SW480 (cell line): ENCODE measurements at regions not wholly inside any gene's neighbourhood (a gene's known extent, or its start where the extent isn't known, plus 50 kb on each side); places are given as distances from the start of the nearest gene placed in this dataset.
"Not testable (repeated sequence)": the region's sequence is repeated elsewhere in the genome, so short reads cannot be mapped to it uniquely, and the experiment has no call there.

ENCODE experiments used
- DNase-seq: peaks from one replicate; pipeline ENCODE4 v3.0.0-alpha.2; 2016; ENCODE audit warnings: low spot score

DNA sequence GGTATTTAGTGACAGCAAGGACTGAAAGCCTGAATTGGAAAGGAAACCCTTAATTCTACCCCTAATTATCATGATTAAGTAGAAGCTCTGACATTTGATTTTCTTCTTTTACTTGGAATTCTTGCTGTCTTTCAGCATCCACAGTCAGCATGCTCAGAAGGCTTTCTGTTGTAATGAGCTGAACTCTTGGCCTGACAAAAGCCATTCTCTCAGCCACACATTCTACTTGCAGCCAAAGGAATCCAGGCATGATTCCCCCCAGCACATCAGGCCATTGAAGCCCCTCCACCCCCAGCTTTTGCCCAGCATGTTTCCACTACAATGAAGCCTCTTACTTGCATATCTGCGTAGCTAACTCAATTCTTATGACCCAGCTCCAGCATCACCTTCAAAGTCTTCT is 94.3 kb upstream of the FRMD4A start:
- DNase-seq = no peak

DNA sequence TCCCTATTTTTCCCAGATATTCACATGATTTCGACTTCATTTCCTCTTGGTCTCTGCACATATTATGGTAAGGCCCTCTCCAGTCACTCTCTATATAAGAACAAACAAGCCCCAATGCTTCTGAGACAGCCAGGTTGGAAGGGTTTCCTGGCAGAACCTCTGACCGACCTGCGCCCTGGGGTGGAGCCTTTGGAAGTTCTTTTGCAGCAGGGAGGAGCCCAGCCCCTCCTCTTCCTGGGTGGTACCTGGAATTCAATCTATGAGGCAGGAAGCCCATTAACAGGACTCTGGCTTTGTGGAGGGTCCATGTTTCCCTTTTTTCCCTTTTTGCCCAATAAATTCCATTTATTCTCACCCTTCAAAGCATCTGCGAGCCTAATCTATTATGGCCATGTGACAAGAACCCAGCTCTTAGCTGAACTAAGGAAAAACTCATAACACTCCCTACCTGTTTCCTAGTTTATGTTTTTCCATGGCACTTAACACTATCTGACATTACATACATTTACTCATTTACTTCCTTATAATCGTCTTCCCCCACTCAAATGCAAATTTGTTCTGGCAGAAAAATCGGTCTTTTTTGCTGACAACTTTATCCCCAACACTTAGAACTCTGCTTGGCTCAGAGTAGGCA is 92.5 kb upstream of the FRMD4A start:
- DNase-seq = no peak

DNA sequence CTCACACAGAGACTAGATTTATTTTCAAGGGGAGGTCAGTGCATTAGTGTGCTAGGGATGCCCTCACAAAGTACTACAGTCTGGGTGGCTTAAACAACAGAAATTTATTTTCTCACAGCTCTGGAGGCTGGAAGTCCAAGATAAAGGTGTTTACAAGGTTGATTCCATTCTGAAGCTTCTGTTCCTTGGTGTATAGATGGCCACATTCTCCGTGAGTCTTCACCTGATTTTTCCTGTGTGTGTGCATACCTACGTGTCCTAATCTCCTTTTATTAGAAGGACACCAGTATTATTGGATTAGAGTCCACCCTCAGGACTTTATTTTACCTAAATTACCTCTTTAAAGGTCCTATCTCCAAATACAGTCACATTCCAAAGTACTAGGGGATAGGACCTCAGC is 91.7 kb upstream of the FRMD4A start:
- DNase-seq = no peak

DNA sequence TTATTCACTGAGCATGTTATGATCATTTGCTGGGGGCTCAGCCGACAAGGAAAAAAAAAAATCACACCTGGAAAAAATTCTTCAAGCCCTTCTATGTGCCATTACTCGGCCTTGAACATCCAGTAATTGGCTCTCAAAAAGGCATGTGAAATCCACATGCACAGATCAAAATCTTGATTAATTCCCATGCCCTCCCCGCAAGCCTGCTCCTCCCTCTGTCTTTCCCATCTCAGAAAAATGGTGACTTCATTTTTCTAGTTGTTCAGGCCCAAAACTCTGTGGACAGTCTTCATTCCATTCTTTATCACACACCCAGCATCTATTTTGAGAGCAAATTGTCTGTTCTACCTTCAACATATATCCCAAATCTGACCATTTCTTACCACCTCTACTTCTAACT is 91.2 kb upstream of the FRMD4A start:
- DNase-seq = no peak

DNA sequence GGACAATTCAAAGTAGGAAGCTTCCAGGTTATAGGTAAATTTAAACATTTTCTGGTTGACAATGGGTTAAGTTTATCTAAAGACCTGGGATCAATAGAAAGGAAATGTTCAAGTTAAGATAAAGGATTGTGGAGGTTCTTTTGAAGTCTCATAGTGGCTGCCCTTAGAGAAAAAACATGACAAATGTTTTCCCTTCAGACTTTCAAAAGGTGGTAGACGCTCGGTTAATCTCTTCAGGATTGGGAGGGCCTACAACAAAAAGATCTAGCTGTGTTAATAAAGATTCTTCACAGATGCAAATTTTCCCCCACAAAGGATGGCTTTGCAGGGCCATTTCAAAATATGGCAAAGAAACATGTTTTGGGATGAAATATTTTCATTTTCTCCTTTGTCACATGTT is 86.6 kb upstream of the FRMD4A start:
- not testable (repeated sequence) for DNase-seq

DNA sequence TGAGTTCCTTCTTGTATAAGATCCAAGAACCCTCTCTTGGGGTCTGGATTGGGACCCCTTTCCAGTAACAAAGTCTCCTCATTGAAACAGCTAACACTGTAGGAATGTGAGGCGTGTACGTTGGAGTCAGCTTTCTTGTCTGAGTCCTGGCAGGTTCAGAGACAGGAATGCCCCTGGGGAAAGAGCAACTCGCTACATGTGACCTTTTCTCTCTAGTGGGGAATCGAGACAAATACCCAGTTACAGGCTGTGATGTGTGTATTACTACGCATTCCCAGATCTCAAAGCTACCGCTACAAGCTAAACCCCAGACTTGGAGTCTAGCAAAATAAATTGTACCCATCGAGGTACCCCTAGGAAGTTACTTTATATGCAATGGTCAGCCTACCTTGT is 85.6 kb upstream of the FRMD4A start:
- DNase-seq = no peak

DNA sequence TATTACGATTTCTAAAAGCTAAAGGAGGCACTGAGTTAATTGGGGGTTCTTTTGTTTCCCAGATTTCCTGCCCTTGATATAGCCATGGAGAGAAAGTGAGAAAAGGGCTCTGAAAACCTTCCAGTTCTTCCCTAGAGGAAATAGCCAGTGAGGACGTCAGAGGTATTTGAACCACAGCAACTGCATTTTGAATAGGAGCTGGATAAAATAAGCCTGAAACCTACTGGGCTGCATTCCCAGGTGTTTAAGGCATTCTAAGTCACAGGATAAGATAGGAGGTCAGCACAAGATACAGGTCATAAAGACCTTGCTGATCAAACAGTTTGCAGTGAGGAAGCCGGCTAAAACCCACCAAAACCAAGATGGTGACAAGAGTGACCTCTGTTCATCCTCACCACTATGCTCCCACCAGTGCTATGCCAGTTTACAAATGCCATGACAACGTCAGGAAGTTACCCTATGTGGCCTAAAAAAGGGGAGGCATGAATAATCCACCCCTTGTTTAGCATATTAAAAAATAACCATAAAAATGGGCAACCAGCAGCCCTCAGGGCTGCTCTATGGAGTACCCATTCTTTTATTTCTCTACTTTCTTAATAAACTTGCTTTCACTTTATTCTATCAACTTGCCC is 85.1 kb upstream of the FRMD4A start:
- no peak for DNase-seq

DNA sequence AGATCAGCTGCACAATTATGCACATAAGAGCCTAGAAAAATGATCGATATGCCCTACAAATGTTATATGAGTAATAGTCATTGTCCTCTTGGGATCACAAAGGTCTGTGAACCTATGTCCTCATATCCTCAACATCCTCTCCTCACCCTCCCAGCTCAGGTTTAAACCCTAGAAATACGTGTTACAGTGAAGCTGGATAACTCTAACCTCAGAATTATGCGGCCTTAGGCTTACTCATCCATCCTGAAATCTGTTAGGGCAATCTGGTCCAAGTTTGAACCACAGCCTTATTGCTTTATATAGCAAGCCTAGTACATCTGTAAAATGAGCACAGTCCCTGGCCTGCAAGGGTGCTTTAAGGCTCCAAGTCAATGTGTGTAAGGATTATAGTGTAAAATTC is 84.2 kb upstream of the FRMD4A start:
- no peak for DNase-seq

DNA sequence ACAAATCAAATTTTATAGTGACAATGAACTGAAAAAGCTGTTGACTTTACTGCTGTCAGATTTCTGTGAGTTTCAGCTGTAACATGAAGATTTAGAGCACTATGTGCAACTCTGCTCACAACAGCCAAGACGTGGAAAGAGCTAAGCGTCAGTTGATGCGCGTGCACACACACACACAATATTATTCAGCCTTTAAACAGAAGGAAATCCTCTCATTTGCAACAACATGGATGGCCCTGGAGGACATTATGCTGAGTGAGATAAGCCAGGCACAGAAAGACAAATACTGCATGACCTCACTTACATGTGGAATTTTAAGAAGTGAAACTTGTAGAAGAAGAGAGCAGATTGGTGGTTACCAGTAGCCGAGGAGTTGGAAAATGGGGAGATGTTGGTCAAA is 82.8 kb upstream of the FRMD4A start:
- no peak for DNase-seq

DNA sequence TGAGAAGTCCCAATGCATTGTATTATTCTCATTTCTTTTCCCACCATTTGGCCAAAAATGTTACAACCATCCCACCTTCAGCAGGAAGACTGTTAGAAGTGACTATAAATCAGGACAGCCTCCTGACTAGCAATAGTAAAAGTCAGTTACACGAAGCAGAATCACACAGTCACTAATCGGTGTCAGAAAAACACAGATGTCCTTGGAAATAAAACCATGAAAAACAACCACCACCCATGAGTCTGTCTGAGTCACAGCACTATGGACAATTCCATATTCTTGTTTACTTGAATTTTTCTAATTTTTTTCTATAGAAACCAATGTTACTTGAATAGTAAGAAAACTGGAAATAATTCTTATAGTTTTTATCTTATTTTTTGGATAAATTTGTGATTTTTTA is 81.9 kb upstream of the FRMD4A start:
- DNase-seq = no peak

DNA sequence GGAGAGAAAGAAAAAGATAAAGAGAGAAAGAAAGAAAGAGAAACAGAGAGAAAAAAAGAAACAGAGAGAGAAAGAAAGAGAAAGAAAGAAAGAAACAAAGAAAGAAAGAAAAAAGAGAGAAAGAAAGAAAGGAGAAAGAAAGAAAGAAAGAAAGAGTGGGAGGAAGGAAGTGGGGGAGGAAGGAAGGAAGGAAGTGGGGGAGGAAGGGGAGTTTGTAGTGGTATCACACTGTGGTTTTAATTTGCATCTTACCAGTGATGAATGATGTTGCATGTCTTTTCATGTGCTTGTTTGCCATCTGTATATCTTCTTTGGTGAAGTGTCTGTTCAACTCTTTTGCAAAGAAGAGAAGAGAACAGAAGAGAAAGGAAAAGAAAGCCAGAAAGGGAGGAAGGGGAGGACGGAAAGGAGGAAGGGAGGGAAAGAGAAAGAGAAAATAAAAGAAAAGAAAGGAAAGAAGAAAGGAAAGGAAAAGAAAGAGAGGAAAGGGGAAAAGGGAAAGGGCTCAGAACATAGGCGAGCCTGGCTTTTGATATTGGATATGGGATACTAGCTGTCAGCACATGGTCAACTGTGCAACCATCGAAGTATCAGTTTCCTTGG is 79.2 kb upstream of the FRMD4A start:
- no peak for DNase-seq

DNA sequence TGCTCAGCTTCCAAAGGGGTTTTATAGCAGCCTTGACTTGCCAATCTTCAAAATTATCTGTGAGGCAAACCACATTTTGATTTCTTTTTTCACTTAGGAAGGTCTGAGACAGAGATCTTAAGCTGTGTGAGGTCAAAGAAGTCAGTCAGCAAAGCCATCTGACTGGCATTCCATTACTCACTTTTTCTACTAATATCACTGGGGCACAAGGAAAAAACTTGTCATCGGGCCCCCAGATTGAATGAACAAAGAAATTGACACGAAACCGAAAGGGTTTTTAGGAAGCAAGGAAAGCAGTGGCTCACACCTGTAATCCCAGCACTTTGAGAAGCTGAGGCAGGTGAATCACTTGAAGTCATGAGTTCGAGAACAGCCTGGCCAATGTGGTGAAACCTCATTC is 78.5 kb upstream of the FRMD4A start:
- no peak for DNase-seq

DNA sequence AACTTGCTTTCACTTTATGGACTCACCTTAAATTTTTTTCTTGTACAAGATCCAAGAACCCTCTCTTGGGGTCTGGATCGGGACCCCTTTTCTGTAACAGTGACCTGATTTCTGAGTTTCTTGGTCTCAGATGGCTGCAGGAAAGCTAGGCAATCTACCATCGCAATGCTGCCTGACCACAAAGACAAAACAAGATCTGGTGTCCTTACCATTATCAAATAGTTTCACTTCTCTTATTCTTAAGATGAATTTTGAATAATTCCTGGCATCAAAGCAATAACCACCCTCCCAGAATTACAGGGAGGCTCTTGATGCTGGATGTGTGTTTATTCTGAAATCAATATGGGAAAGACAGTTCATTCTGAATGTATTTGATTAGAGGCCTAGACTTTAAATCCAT is 77.4 kb upstream of the FRMD4A start:
- DNase-seq = no peak

DNA sequence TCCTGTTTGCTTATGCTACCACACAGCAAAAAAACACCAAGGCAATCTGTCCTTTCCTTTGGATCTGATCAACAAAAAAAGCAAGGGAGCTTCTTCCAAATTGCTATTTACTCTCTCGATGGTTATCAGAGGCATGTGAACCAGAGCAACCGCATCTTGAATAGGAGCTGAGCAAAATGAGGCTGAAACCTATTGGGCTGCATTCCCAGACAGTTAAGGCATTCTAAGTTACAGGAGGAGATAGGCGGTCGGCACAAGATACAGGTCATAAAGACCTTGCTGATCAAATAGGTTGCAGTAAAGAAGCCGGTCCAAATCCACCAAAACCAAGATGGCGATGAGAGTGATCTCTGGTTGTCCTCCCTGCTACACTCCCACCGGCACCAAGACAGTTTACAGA is 76.8 kb upstream of the FRMD4A start:
- no peak for DNase-seq

DNA sequence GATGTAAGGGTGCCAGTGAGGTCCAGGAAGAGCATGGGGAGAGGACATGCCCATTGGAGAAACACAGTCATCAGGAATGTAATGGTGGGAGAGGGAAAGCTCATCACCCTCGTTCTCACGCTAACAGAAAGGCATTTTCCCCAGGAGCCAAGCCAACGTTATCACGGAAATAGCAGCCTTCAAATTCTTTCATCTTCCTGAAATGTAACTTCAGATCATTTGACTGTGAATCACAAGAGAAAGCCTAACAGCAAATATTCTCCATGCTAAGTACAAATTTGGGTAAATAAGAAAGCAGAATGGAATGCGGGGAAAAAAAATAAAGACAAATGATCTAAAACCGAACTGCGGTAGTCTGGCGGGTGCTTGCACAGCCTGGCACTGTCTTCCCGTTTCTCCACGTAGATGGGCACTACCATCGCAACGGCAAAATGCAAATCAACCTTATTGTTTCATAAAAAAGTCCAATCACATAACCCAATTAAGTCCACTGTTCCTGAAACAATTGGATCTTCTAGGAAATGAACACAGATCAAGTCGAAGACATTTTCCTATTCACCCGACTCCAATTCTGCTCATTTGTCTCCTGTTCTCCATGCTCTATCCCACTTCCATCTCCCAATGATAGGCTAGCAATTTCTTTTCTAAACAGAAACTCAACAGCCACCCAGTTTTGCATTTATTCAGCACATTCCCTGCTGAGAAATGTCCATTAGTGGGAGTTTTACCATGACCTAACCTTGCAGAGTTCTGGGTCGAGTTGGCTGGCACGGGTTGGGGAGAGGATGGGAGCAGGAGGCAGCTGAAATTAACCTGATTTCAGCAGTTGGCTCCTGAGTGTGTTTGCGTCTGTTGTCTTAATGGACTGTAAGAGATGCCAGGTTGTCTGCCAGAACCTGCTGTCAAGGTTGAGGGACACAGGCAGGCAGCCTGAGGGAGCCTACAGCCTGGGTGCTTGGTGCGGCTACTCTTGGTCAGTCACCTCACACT is 74.6 kb upstream of the FRMD4A start:
- no peak for DNase-seq

DNA sequence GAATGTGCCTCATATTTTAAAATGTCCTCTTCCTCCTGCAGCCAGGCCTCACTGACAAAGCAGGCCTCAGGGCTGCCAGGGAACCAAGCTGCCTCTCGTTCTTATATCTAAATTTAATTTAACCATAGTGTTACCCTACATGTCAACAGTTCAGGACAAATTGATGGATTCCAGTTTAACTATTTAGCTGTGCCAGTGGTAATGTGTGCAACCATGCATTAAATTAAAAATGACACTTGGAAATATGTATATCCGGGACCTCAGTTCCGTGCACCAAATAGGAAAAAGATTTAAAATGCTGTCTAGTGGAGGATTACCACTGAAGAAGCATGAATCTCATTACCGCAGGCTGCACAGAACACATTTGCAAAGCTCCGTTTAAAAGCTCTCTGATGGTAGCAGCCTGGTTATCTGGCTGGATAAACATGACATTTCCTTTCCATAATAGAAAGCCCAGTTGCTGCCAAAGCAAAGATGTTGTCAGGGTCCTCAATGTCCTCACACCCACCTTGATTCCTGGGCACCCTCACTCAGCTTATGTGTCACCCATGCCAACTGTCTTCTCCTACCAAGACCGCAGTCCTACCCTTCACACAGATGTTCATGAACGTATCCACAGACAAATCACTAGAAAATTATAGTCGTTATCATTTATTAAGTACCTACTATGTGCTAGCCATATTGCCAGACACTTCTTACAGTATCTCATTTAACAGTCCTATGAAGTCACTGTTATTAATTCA is 73.3 kb upstream of the FRMD4A start:
- DNase-seq = no peak

DNA sequence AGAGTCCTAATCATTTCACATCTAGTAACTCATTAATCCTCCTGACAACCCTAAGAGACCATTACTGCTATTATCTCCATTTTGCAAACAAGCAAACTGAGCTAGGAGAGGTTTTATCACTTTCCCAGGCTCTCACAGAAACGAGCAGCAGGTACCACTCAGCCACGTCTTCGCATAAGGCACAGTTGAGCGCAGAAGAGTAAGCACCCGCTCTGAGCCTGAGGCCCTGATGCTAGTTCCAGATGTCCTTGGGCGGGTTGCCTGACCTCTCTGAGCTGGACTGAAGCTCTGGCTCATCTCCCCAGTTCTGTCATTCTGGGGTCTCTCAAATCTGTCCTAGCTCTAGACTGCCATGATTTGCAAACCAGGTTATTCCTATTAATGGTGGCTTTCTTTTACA is 72.6 kb upstream of the FRMD4A start:
- no peak for DNase-seq

DNA sequence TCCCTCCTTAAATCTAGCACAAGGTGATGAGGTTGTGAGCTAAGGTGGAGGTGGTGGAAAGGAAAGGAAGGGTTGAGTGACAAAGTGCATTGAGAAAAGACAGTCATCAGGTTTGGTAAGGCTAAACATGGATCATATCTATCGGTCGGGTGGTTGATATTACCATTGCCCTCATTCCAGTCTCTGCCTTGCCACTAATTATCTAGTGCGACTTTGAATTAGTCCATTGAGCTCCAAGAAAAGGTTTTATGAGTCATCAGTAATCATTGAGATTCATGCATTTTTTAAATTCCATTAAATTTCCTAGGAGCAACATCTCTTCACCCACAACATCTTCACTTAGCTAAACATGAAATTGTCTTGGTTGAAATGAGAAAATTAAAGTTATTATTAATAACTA is 68.9 kb upstream of the FRMD4A start:
- DNase-seq = no peak

DNA sequence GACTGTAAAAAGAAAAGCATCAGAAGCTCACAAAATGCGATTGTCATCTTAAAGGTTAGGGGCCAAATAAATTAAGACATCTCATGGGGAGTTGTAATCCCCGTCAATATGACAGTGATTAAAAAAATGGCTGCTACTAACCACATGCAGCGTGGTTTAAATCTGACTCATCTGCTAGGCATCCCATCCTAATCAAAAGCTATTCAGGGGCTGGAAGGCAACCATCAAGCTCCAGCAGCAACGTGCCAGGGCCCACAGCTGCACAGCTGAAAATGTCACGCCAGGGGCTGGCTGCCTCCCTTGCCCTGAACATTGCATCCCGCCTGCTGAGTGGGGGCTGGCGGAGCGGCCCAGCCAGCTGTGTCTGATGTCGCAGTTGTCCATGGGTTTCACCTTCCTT is 66.3 kb upstream of the FRMD4A start:
- peak; percentile 91 for DNase-seq

DNA sequence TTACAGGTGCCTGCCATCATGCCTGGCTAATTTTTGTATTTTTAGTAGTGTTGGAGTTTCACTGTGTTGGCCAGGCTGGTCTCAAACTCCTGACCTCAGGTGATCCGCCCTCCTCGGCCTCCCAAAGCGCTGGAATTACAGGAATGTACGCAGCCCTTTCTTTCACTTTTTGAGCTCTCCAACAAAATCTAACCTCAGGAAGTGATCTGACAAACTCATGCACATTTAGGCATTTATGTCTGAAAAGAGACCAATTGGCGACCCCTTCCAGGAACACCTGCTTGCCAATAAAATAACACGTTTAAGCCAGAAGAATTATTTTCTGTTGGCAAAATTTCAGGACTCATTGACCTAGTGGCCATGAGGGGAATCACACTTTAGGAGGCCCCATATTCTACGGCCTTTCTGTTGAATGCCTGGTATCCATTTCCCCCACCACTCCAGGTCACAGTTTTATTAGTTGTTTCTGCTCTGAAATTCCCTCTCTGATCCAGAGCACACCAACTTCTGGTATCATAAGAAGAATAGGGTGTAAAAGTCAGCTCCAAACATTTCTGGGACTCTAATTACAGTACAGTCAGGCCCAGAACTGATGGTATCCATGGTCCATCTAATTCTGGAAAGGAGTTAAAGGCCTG is 65.8 kb upstream of the FRMD4A start:
- peak; percentile 15 for DNase-seq

DNA sequence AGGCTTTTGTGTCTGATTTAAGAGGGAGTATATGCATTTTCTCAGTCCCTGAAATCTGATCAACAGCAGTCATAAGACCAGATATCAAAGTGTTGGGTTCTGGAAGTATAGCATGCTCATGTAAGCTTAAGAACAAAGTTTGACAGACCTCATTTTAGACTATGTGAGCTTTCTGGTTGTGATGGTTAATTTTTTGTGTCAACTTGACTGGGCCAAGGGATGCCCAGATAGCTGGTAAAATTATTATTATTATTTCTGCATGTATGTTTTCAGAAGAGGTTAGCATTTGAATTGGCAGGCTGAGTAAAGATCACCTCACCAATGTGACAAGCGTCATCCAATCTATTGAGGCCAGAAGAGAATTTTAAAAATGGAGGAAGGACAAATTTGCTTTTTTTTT is 63.5 kb upstream of the FRMD4A start:
- no peak for DNase-seq

DNA sequence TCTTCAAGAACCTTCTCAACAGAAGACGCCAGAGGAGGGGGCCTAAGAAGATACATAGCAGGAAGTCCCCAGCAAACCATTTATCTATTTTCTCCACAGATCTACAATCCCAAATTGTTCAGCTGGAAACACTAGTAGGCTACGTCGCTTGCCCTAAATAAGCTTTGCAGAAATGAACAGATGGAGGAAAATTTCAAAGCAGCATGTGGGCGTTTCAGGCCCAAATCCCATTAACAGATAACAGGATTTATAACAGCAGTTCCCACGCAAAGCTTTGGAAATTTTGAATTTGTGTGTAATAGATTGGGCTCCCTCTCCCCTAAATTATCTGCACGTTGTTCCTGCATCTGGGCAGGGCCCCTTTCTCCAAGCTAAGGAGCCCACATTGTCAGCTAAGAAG is 60.6 kb upstream of the FRMD4A start:
- DNase-seq = no peak
